Astrocyte (in vitro differentiated cells and primary cell): ENCODE measurements at regions not wholly inside any gene's neighbourhood (a gene's known extent, or its start where the extent isn't known, plus 50 kb on each side); places are given as distances from the start of the nearest gene placed in this dataset.

Experiments
- DNase-seq: peaks from one replicate; pipeline ENCODE4 v3.0.0-alpha.2; 2010; ENCODE audit warnings: low read depth
- FAIRE-seq: peaks from 2 replicates; lab custom pipeline; 2011; peaks lifted over from hg19 to GRCh38; lab: Jason Lieb, UNC
- H2AFZ ChIP-seq: 2 replicates; pipeline ENCODE4 v1.6.0; 2012; ENCODE audit warnings: low read depth, low read length, inconsistent platforms
- H3K27ac ChIP-seq: 2 replicates; pipeline ENCODE4 v1.5.1; 2011; ENCODE audit warnings: low read depth, low read length, inconsistent platforms
- H3K27me3 ChIP-seq: 2 replicates; pipeline ENCODE4 v1.6.0; 2011; ENCODE audit warnings: low read length, inconsistent platforms; ENCODE audit not compliant: insufficient read depth
- H3K36me3 ChIP-seq: 2 replicates; pipeline ENCODE4 v1.5.1; 2011; ENCODE audit warnings: low read length, inconsistent platforms; ENCODE audit not compliant: insufficient read depth
- H3K4me1 ChIP-seq: 2 replicates; pipeline ENCODE4 v1.5.1; 2011; ENCODE audit warnings: low read length, inconsistent platforms; ENCODE audit not compliant: insufficient read depth
- H3K4me2 ChIP-seq: 2 replicates; pipeline ENCODE4 v1.6.0; 2012; ENCODE audit warnings: low read length, inconsistent platforms
- H3K4me3 ChIP-seq: 2 replicates; pipeline ENCODE4 v1.5.1; 2011; ENCODE audit warnings: low read depth, mild to moderate bottlenecking, low read length, inconsistent platforms; ENCODE audit not compliant: insufficient read depth
- H3K79me2 ChIP-seq: 2 replicates; pipeline ENCODE4 v1.6.0; 2012; ENCODE audit warnings: mild to moderate bottlenecking, low read length, inconsistent platforms; ENCODE audit not compliant: insufficient read depth
- H3K9ac ChIP-seq: 2 replicates; pipeline ENCODE4 v1.6.0; 2012; ENCODE audit warnings: mild to moderate bottlenecking, low read length, inconsistent platforms
- H3K9me3 ChIP-seq: 2 replicates; pipeline ENCODE4 v1.5.1; 2012; ENCODE audit warnings: low read depth, mild to moderate bottlenecking, low read length, inconsistent platforms; ENCODE audit not compliant: insufficient read depth
- H4K20me1 ChIP-seq: 2 replicates; pipeline ENCODE4 v1.6.0; 2012; ENCODE audit warnings: low read length, inconsistent platforms; ENCODE audit not compliant: insufficient read depth
- H3K27ac Mint-ChIP-seq: one replicate; pipeline ENCODE4 v1.8.0; 2021; ENCODE audit warnings: mild to moderate bottlenecking, mixed read lengths; ENCODE audit not compliant: unreplicated experiment
- H3K27me3 Mint-ChIP-seq: one replicate; pipeline ENCODE4 v1.8.0; 2021; ENCODE audit warnings: low read depth, mixed read lengths; ENCODE audit not compliant: unreplicated experiment
- H3K36me3 Mint-ChIP-seq: one replicate; pipeline ENCODE4 v1.8.0; 2021; ENCODE audit warnings: low read depth, mixed read lengths; ENCODE audit not compliant: unreplicated experiment
- H3K4me1 Mint-ChIP-seq: one replicate; pipeline ENCODE4 v1.8.0; 2021; ENCODE audit warnings: low read depth, mixed read lengths; ENCODE audit not compliant: unreplicated experiment
- H3K4me3 Mint-ChIP-seq: one replicate; pipeline ENCODE4 v1.8.0; 2021; ENCODE audit warnings: mild to moderate bottlenecking, moderate library complexity, mixed read lengths; ENCODE audit not compliant: unreplicated experiment
- H3K9me3 Mint-ChIP-seq: one replicate; pipeline ENCODE4 v1.8.0; 2021; ENCODE audit warnings: mild to moderate bottlenecking, mixed read lengths; ENCODE audit not compliant: unreplicated experiment
- EZH2 ChIP-seq: IDR thresholded peaks from 2 replicates; pipeline ENCODE4 v1.6.1; 2012; ENCODE audit warnings: mild to moderate bottlenecking, low read length, inconsistent platforms; ENCODE audit not compliant: insufficient read depth
- TF ChIP-seq, protein P1 (sequence below): IDR thresholded peaks from 2 replicates; pipeline ENCODE4 v1.5.1; 2011; ENCODE audit warnings: low read depth, mild to moderate bottlenecking, inconsistent platforms, low read length, moderate library complexity; ENCODE audit not compliant: insufficient read depth

GRCh38 chr3:80275120-80275519, 507.3 kb upstream of the ROBO1 start:
- Histone ChIP-seq H3K36me3 (no peaks in the 10 kb centered on the region), H3K4me1 (no peaks in the 10 kb centered on the region), H3K27me3 (no peaks in the 10 kb centered on the region), H3K27ac (no peak overlapping the region), H2AFZ (no peak overlapping the region), H3K4me2 (no peak overlapping the region), H3K9ac (no peak overlapping the region), H3K4me3 (no peak overlapping the region), H3K9me3 (no peaks in the 10 kb centered on the region), H3K79me2 (no peaks in the 10 kb centered on the region), H4K20me1 (no peaks in the 10 kb centered on the region)
- Mint-ChIP-seq H3K27me3 (no peaks in the 10 kb centered on the region), H3K4me1 (no peaks in the 10 kb centered on the region), H3K27ac (no peak overlapping the region), H3K4me3 (no peak overlapping the region), H3K9me3 (no peaks in the 10 kb centered on the region), H3K36me3 (no peaks in the 10 kb centered on the region)
- no peak for DNase-seq
- TF ChIP-seq EZH2 = no peak
- TF ChIP-seq, protein P1, sequence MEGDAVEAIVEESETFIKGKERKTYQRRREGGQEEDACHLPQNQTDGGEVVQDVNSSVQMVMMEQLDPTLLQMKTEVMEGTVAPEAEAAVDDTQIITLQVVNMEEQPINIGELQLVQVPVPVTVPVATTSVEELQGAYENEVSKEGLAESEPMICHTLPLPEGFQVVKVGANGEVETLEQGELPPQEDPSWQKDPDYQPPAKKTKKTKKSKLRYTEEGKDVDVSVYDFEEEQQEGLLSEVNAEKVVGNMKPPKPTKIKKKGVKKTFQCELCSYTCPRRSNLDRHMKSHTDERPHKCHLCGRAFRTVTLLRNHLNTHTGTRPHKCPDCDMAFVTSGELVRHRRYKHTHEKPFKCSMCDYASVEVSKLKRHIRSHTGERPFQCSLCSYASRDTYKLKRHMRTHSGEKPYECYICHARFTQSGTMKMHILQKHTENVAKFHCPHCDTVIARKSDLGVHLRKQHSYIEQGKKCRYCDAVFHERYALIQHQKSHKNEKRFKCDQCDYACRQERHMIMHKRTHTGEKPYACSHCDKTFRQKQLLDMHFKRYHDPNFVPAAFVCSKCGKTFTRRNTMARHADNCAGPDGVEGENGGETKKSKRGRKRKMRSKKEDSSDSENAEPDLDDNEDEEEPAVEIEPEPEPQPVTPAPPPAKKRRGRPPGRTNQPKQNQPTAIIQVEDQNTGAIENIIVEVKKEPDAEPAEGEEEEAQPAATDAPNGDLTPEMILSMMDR = no peak
- no peak for FAIRE-seq

- Histone ChIP-seq H3K4me2 (no peak overlapping the region), H3K79me2 (no peaks in the 10 kb centered on the region), H3K9me3 (no peaks in the 10 kb centered on the region), H3K4me3 (no peak overlapping the region), H3K27me3 (no peaks in the 10 kb centered on the region), H3K9ac (no peak overlapping the region), H3K4me1 (no peaks in the 10 kb centered on the region), H4K20me1 (no peaks in the 10 kb centered on the region), H2AFZ (no peak overlapping the region), H3K36me3 (no peaks in the 10 kb centered on the region), H3K27ac (no peak overlapping the region)
- no peaks in the 10 kb centered on the region for H3K36me3 Mint-ChIP-seq
- no peak for FAIRE-seq
- TF ChIP-seq, protein P1 = no peak
- TF ChIP-seq EZH2 = no peak
- DNase-seq = peak; percentile 25
- no peaks in the 10 kb centered on the region for H3K4me1 Mint-ChIP-seq
- H3K27me3 Mint-ChIP-seq = no peaks in the 10 kb centered on the region
- H3K27ac Mint-ChIP-seq = no peak overlapping the region
- peaks cover 3% of the 10 kb centered on the region for H3K9me3 Mint-ChIP-seq
- no peak overlapping the region for H3K4me3 Mint-ChIP-seq
These were observed 495.5 kb upstream of the ROBO1 start for GRCh38 chr3:80263260-80263659.

DNA sequence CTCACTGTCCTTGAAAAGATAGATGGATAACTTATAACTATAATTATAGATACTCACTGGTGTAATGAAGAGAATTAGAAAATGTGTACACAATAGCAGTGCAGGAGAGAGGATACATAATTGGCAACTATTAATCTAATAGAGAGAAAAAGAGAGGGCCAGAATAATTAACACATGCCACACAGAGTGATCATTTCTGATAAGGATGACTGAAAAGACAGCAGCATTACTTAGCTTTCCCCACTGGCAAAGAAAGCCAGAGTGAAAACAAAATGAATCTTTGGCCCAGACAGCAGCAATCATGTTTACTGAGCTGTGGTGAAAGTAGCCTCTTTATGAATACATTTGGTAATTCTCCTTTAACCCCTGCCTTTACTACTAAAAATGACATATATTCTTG, 493.3 kb upstream of the ROBO1 start:
- H3K4me2 ChIP-seq = no peak overlapping the region
- H3K4me1 ChIP-seq = no peaks in the 10 kb centered on the region
- no peaks in the 10 kb centered on the region for H4K20me1 ChIP-seq
- Mint-ChIP-seq H3K27me3 (no peaks in the 10 kb centered on the region), H3K4me3 (no peak overlapping the region), H3K36me3 (no peaks in the 10 kb centered on the region), H3K27ac (no peak overlapping the region), H3K9me3 (peaks cover 3% of the 10 kb centered on the region), H3K4me1 (no peaks in the 10 kb centered on the region)
- DNase-seq (no peak), FAIRE-seq (no peak)
- H2AFZ ChIP-seq = no peak overlapping the region
- H3K27ac ChIP-seq = no peak overlapping the region
- no peaks in the 10 kb centered on the region for H3K79me2 ChIP-seq
- no peak overlapping the region for H3K9ac ChIP-seq
- no peaks in the 10 kb centered on the region for H3K9me3 ChIP-seq
- no peaks in the 10 kb centered on the region for H3K27me3 ChIP-seq
- TF ChIP-seq EZH2 = no peak
- TF ChIP-seq, protein P1 = no peak
- H3K4me3 ChIP-seq = no peak overlapping the region
- H3K36me3 ChIP-seq = no peaks in the 10 kb centered on the region
